Heart right ventricle (tissue), 16 donors: ENCODE measurements at regions not wholly inside any gene's neighbourhood (a gene's known extent, or its start where the extent isn't known, plus 50 kb on each side); places are given as distances from the start of the nearest gene placed in this dataset.

ENCODE experiments used
- ATAC-seq, 8 donors: fragments of 200-7000 bp; cut with Tn5 transposase; one replicate each; pipeline ENCODE4 v1.9.1; 2020; ENCODE audit warnings: mild to moderate bottlenecking in 8 of 8, moderate library complexity in 8 of 8, moderate number of reproducible peaks in 1 of 8
- DNase-seq, 2 donors: peaks; one replicate each; pipeline ENCODE4 v3.0.0-alpha.2; 2020
- H3K27ac ChIP-seq, 10 donors: fragments of 200-600 bp; sonication (generic) in 2 of 10; one replicate each; pipeline versions ENCODE4 v1.5.0 to v1.8.0; 2020 to 2022; ENCODE audit warnings: mild to moderate bottlenecking in 3 of 10
- H3K27me3 ChIP-seq, 7 donors: fragments of 200-600 bp; one replicate each; pipeline ENCODE4 v1.8.0; 2021 to 2022; ENCODE audit warnings: mild to moderate bottlenecking in 2 of 7
- H3K36me3 ChIP-seq, 9 donors: fragments of 200-600 bp; sonication (generic) in 1 of 9; one replicate each; pipeline versions ENCODE4 v1.5.0 to v1.8.0; 2020 to 2022; ENCODE audit warnings: mild to moderate bottlenecking in 2 of 9
- H3K4me1 ChIP-seq, 9 donors: fragments of 200-600 bp; sonication (generic) in 1 of 9; one replicate each; pipeline versions ENCODE4 v1.5.0 to v1.8.0; 2020 to 2022; ENCODE audit warnings: mild to moderate bottlenecking in 4 of 9
- H3K4me3 ChIP-seq, 10 donors: fragments of 200-600 bp; sonication (generic) in 2 of 10; one replicate each; pipeline versions ENCODE4 v1.5.0 to v1.8.0; 2020 to 2022; ENCODE audit warnings: mild to moderate bottlenecking in 7 of 10, moderate library complexity in 2 of 10
- H3K9me3 ChIP-seq, 11 donors: fragments of 200-600 bp in 10 of 11; sonication (generic) in 2 of 11; one replicate each; pipeline versions ENCODE4 v1.5.0 to v1.8.0; 2013 to 2022; ENCODE audit warnings: mild to moderate bottlenecking in 2 of 11, control low read depth in 1 of 11, moderate library complexity in 1 of 11
- WGBS, 2 donors: extraction: QIAGEN DNeasy Blood & Tissue Kit; methylation state at CpG; one replicate each; pipeline ENCODE4 v1.1.7; 2013; ENCODE audit warnings: inconsistent platforms in 1 of 2; 5-methylcytosine and 5-hydroxymethylcytosine counted together
- intact Hi-C, 10 donors: fragments of 100-400 bp; cut with DNase I; formaldehyde crosslinking; loops; one replicate each; pipeline versions ENCODE4 v1.11.1 to v1.14.2; 2022
- TF ChIP-seq, protein P1 (sequence below), 9 donors: fragments of 200-600 bp; sonication (generic) in 2 of 9; IDR thresholded peaks; one replicate each; pipeline versions ENCODE4 v1.5.0 to v1.8.0; 2021 to 2022; ENCODE audit warnings: antibody characterized with exemption in 9 of 9, mild to moderate bottlenecking in 5 of 9, moderate library complexity in 1 of 9
- donor health status: Arrhythmogenic right ventricular cardiomyopathy.
- donor health status: ischemic (EF 13 %, LVEDD 7.1; RV severe dilation, severe dysfunction).
- donor health status: healthy with polysubstance abuse.
- donor health status: DM: no; HTN: yes; CAD: no.
- donor health status: DM: no; HTN: no; CAD: no.
- donor health status: ischemic (EF 25% LVEDD 6.9; RV normal size, moderate dysfunction).
- donor health status: ischemic (EF 25% LVEDD 5.7; RV mildly dilated, moderate dysfunction).
- donor health status: healthy.
- donor health status: DM: yes; HTN: yes; CAD: no.
- donor health status: Ischemic cardiomyopathy.
- donor health status: ischemic (EF 35%, LVEDD 5.7; RV mildly dilated, moderate dysfunction).
- donor health status: nonischemic (EF 11% LVEDD 7.7; RV severe dilation, severe dysfunction).
- donor health status: DM: yes; HTN: yes; CAD: no.
- donor health status: PGD.
- donor health status: ischemic (EF 29% LVEDD 5.4; RV normal size, mild dysfunction).
- donor health status: nonischemic (EF 23%, LVEDD 6.1; RV moderate dilation, normal function).

DNA sequence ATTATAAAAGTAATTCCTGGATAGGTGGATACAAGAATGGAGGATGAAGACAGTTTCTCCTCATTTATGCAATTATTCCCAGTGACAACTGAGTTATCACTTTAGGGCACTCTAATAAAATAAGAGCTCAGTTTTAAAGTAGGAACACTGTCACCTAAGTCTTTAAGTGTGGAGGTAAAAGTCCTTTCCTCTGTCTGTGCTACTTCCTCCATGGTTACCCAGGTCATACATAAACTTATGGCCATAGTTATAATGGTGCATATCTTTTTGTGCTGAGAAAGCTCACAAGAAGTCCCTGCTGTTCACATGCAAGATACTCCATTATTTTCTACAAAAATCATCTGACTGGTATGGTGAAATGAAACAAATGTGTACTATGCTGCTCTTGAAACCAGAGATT is 1093.6 kb downstream of the IGSF11 start:
- TF ChIP-seq, protein P1, sequence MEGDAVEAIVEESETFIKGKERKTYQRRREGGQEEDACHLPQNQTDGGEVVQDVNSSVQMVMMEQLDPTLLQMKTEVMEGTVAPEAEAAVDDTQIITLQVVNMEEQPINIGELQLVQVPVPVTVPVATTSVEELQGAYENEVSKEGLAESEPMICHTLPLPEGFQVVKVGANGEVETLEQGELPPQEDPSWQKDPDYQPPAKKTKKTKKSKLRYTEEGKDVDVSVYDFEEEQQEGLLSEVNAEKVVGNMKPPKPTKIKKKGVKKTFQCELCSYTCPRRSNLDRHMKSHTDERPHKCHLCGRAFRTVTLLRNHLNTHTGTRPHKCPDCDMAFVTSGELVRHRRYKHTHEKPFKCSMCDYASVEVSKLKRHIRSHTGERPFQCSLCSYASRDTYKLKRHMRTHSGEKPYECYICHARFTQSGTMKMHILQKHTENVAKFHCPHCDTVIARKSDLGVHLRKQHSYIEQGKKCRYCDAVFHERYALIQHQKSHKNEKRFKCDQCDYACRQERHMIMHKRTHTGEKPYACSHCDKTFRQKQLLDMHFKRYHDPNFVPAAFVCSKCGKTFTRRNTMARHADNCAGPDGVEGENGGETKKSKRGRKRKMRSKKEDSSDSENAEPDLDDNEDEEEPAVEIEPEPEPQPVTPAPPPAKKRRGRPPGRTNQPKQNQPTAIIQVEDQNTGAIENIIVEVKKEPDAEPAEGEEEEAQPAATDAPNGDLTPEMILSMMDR (IDR thresholded peaks at IDR 0.05): no peak
- no peak overlapping the region for H3K27ac ChIP-seq
- DNase-seq: no peak
- ATAC-seq: no peak
- H3K4me1 ChIP-seq: no peaks in the 10 kb centered on the region
- H3K4me3 ChIP-seq: no peak overlapping the region
- H3K9me3 ChIP-seq: peaks cover 0 to 11% (median 0%) of the 10 kb centered on the region in 11 donors
- intact Hi-C loops: no loop called here
- no peaks in the 10 kb centered on the region for H3K27me3 ChIP-seq
- H3K36me3 ChIP-seq: no peaks in the 10 kb centered on the region

DNA sequence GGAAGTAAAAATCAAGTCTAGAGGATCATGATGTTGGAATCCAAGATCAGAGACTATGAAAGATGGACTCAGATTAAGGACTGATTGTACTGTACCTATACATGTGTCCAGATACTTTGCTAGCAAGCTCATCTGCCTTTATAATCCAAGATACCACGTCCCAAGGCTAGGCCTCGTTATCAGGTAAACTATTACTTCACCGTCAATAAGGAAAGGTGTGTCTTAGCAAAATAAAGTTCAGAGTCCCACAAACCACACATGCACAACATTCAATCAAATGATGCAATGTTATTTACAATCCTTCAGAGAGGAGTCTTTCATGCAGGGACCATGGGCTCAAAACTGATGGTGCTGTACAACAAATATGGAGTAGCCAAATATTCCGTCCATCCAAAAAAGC is 1092.9 kb downstream of the IGSF11 start:
- WGBS, 2 donors: 83 to 86% methylated on average over 4 of the region's 4 CpGs
- no peak for ATAC-seq

DNA sequence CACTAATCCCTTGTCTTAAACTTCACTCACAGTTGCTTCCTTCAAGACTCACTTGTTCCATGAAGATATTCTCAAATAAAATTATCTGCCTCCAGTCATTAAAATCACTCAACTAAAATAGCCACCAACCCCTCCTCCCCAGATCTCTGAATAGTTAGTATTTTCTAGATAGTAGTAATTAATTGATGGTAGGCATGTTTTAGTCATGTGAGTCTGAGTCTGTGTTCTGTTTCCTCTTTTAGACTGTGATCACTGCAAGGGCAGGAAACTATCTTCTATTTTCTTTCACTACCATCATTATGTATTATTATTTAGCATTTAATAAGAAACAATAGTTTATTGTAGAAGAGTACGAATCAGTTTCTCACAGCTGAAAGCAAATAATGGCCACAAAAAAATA is 1080.5 kb downstream of the IGSF11 start:
- intact Hi-C loops: no loop called here
- DNase-seq: no peak
- 74 to 86% methylated on average over 1 of the region's 1 CpG for WGBS, 2 donors
- no peaks in the 10 kb centered on the region for H3K27me3 ChIP-seq
- H3K27ac ChIP-seq: no peak overlapping the region
- TF ChIP-seq, protein P1 (IDR thresholded peaks at IDR 0.05): no peak
- ATAC-seq: no peak
- H3K4me1 ChIP-seq: no peaks in the 10 kb centered on the region
- no peaks in the 10 kb centered on the region for H3K9me3 ChIP-seq
- H3K36me3 ChIP-seq: no peaks in the 10 kb centered on the region
- no peak overlapping the region for H3K4me3 ChIP-seq

More for the DNA sequence above, 1092.9 kb downstream of the IGSF11 start:
- TF ChIP-seq, protein P1 (IDR thresholded peaks at IDR 0.05): no peak
- Histone ChIP-seq H3K36me3 (no peaks in the 10 kb centered on the region), H3K4me1 (no peaks in the 10 kb centered on the region), H3K4me3 (no peak overlapping the region), H3K27me3 (no peaks in the 10 kb centered on the region), H3K9me3 (peaks cover 0 to 11% (median 0%) of the 10 kb centered on the region in 11 donors), H3K27ac (no peak overlapping the region)
- intact Hi-C loops: no loop called here
- no peak for DNase-seq

DNA sequence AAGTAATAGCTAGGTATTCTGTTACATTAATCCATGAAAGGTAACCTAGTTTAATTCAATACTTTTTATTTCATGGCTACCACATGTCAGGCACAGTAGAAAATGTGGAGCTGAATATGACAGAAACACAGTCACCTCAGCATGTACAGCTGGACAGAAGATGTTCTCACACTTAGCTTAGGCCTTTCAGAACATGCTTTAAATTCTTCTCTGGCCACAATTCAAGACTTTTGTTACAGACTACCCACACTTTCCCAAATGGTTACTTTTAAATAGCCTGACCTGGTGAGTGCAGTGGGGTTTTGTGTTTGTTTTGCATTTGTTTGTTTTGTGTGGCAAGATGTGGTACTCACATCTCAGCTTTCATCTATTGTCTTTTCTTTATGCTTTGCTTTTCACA is 1079.5 kb downstream of the IGSF11 start:
- H3K9me3 ChIP-seq: no peaks in the 10 kb centered on the region
- TF ChIP-seq, protein P1 (IDR thresholded peaks at IDR 0.05): no peak
- H3K4me1 ChIP-seq: no peaks in the 10 kb centered on the region
- H3K27ac ChIP-seq: no peak overlapping the region
- no peaks in the 10 kb centered on the region for H3K27me3 ChIP-seq
- no peaks in the 10 kb centered on the region for H3K36me3 ChIP-seq
- H3K4me3 ChIP-seq: no peak overlapping the region
- intact Hi-C loops: no loop called here
- DNase-seq: no peak
- ATAC-seq: no peak

DNA sequence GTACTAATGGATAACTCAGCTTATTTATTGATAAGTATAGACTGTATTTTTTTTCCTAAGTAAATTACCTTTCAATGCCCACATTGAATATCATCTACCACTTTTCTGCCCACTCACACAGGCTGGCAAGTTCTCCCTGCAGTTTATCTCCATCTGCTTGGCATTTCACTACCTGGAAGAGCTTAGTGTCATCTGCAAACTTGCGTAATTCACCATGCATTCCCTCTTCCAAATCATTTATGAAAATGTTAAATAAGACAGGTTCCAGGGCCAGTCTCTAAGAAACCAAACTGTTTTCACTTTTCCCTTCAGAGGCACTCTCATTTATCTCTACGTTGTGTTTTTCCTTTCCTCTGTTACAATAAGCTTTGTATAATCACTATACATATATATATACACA is 1076.6 kb downstream of the IGSF11 start:
- no peak for ATAC-seq
- no peaks in the 10 kb centered on the region for H3K9me3 ChIP-seq
- H3K27ac ChIP-seq: no peak overlapping the region
- intact Hi-C loops: no loop called here
- no peaks in the 10 kb centered on the region for H3K27me3 ChIP-seq
- WGBS, 2 donors: 84 to 88% methylated on average over 2 of the region's 2 CpGs
- no peaks in the 10 kb centered on the region for H3K36me3 ChIP-seq
- no peak for DNase-seq
- H3K4me1 ChIP-seq: no peaks in the 10 kb centered on the region
- TF ChIP-seq, protein P1 (IDR thresholded peaks at IDR 0.05): no peak
- no peak overlapping the region for H3K4me3 ChIP-seq
